Prostate gland (tissue), 2 donors: ENCODE measurements at regions not wholly inside any gene's neighbourhood (a gene's known extent, or its start where the extent isn't known, plus 50 kb on each side); places are given as distances from the start of the nearest gene placed in this dataset.

Experiments used
- POLR2AphosphoS5 ChIP-seq: sonication (generic); formaldehyde crosslinking; IDR thresholded peaks from one replicate; pipeline ENCODE4 v1.6.1; 2017; ENCODE audit warnings: antibody characterized with exemption
- TF ChIP-seq, protein P1 (sequence below), 4 experiments: fragments of 200-600 bp in 2 of 4; fragments of 450-650 bp in 2 of 4; sonication (generic) in 2 of 4; IDR thresholded peaks; 1 replicate in 3 of 4; 2 replicates in 1 of 4; pipeline ENCODE4 v1.5.1; 2016 to 2019; ENCODE audit warnings: antibody characterized with exemption in 4 of 4, mild to moderate bottlenecking in 2 of 4, moderate library complexity in 2 of 4

DNA sequence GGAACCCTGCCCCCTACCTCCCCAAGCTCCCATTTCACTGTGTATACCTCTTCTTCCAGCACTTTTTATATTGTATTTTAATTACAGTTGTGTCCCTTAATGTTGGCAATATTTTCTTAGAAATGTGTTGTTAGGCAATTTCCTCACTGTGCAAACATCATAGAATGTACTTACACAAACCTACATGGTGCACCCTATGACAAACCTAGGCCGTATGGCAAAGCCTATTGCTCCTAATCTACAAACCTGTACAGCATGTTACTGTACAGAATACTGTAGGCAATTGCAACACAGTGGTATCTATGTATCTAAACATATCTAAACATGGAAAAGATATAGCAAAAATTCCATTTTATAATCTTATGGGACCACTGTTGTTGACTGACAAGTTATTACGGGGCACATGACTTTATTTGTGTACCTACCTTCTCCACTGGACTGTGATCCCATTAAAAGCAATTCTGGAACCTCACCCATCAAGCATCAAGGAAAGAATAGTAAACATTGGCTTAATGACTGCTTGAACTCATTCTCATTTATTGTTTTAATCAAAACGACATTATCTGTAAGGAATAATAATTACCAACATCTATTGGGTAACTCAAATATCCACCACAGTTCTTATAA is 1641.5 kb upstream of the ZEB2 start:
- TF ChIP-seq, protein P1, sequence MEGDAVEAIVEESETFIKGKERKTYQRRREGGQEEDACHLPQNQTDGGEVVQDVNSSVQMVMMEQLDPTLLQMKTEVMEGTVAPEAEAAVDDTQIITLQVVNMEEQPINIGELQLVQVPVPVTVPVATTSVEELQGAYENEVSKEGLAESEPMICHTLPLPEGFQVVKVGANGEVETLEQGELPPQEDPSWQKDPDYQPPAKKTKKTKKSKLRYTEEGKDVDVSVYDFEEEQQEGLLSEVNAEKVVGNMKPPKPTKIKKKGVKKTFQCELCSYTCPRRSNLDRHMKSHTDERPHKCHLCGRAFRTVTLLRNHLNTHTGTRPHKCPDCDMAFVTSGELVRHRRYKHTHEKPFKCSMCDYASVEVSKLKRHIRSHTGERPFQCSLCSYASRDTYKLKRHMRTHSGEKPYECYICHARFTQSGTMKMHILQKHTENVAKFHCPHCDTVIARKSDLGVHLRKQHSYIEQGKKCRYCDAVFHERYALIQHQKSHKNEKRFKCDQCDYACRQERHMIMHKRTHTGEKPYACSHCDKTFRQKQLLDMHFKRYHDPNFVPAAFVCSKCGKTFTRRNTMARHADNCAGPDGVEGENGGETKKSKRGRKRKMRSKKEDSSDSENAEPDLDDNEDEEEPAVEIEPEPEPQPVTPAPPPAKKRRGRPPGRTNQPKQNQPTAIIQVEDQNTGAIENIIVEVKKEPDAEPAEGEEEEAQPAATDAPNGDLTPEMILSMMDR (IDR thresholded peaks at IDR 0.05) = no peak
- no peak for TF ChIP-seq POLR2AphosphoS5
